Parathyroid adenoma (tissue), 2 donors: ENCODE measurements at regions not wholly inside any gene's neighbourhood (a gene's known extent, or its start where the extent isn't known, plus 50 kb on each side); places are given as distances from the start of the nearest gene placed in this dataset.

Experiments
- H2AFZ ChIP-seq: fragments of 300-600 bp; sonication (generic); one replicate; pipeline ENCODE4 v1.7.0; 2017; ENCODE audit warnings: antibody characterized with exemption, mild to moderate bottlenecking
- H3K27ac ChIP-seq: fragments of 300-600 bp; sonication (generic); one replicate; pipeline ENCODE4 v1.7.0; 2017
- H3K27me3 ChIP-seq: fragments of 300-600 bp; sonication (generic); one replicate; pipeline ENCODE4 v1.7.0; 2017; ENCODE audit warnings: low read length; ENCODE audit not compliant: control insufficient read depth, insufficient read depth
- H3K36me3 ChIP-seq: fragments of 300-600 bp; sonication (generic); one replicate; pipeline ENCODE4 v1.7.0; 2017; ENCODE audit warnings: low read length; ENCODE audit not compliant: control insufficient read depth, insufficient read depth
- H3K4me1 ChIP-seq: fragments of 300-600 bp; sonication (generic); one replicate; pipeline ENCODE4 v1.7.0; 2017; ENCODE audit warnings: control low read depth
- H3K4me2 ChIP-seq: fragments of 300-600 bp; sonication (generic); one replicate; pipeline ENCODE4 v1.7.0; 2017; ENCODE audit warnings: low read length
- H3K4me3 ChIP-seq: fragments of 300-600 bp; sonication (generic); one replicate; pipeline ENCODE4 v1.7.0; 2017; ENCODE audit warnings: low read depth, low read length
- H3K79me2 ChIP-seq: fragments of 300-600 bp; sonication (generic); one replicate; pipeline ENCODE4 v1.7.0; 2017; ENCODE audit warnings: control low read depth
- H3K9ac ChIP-seq: fragments of 300-600 bp; sonication (generic); one replicate; pipeline ENCODE4 v1.7.0; 2017; ENCODE audit warnings: mild to moderate bottlenecking
- H3K9me3 ChIP-seq: fragments of 300-600 bp; sonication (generic); one replicate; pipeline ENCODE4 v1.7.0; 2017; ENCODE audit warnings: low read length; ENCODE audit not compliant: control insufficient read depth
- TF ChIP-seq, protein P1 (sequence below): fragments of 300-600 bp; sonication (generic); IDR thresholded peaks from one replicate; pipeline ENCODE4 v1.7.0; 2017; ENCODE audit warnings: antibody characterized with exemption, mild to moderate bottlenecking
- donor health status: primary hyperparathyroidism.

DNA sequence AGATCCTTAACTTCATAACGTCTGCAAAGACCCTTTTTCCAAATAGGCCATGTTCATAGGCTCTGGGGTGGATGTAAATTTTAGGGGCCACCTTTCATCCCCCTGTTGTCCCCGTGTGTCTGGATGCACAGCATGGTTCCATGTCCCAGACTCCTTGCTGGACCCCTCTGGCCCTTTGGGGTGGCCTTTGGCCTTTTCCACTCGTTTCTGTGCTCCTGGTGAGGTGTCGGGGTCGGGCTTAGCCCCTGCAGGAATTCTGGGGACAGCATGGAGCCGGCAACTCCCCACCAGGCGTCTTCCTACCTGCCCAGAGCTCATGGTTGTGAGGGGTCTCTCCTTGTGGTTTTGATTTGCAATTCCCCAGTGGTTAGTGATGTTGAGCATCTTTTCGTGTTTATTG, 183.5 kb downstream of the SEC14L1 start:
- H3K27ac ChIP-seq: peak overlapping the region; percentile 85
- no peaks in the 10 kb centered on the region for H3K27me3 ChIP-seq
- H3K9ac ChIP-seq: no peak overlapping the region
- H3K4me3 ChIP-seq: no peak overlapping the region
- no peak overlapping the region for H2AFZ ChIP-seq
- H3K4me1 ChIP-seq: peaks cover 31% of the 10 kb centered on the region
- H3K4me2 ChIP-seq: no peak overlapping the region
- TF ChIP-seq, protein P1, sequence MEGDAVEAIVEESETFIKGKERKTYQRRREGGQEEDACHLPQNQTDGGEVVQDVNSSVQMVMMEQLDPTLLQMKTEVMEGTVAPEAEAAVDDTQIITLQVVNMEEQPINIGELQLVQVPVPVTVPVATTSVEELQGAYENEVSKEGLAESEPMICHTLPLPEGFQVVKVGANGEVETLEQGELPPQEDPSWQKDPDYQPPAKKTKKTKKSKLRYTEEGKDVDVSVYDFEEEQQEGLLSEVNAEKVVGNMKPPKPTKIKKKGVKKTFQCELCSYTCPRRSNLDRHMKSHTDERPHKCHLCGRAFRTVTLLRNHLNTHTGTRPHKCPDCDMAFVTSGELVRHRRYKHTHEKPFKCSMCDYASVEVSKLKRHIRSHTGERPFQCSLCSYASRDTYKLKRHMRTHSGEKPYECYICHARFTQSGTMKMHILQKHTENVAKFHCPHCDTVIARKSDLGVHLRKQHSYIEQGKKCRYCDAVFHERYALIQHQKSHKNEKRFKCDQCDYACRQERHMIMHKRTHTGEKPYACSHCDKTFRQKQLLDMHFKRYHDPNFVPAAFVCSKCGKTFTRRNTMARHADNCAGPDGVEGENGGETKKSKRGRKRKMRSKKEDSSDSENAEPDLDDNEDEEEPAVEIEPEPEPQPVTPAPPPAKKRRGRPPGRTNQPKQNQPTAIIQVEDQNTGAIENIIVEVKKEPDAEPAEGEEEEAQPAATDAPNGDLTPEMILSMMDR: no peak
- H3K9me3 ChIP-seq: no peaks in the 10 kb centered on the region
- no peaks in the 10 kb centered on the region for H3K36me3 ChIP-seq
- peaks cover 77% of the 10 kb centered on the region for H3K79me2 ChIP-seq

DNA sequence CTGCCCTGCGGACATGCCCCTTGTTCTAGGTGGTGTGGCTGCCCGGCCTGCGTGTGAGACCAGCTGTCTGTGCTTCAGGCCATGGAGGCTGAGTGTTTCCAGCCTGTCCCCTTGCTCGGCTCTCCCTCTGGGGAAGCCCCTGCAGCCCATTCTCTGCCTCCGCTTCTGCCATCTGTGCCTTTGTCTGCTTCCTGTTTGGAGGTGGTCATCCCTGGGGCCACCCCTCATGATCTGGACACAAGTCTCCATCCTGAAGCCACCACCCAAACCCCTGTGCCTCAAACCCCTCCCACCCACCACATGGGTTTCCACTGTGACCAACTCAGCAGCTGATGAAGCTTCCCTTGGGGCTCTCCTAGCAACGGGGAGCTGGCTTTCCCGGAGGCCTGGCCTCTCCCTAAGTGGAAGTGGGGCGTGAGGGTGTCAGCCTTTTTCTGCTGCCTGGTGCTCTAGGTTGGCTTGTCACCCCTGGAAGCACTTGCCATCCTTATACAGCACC, 184.9 kb downstream of the SEC14L1 start:
- H3K9me3 ChIP-seq: no peaks in the 10 kb centered on the region

DNA sequence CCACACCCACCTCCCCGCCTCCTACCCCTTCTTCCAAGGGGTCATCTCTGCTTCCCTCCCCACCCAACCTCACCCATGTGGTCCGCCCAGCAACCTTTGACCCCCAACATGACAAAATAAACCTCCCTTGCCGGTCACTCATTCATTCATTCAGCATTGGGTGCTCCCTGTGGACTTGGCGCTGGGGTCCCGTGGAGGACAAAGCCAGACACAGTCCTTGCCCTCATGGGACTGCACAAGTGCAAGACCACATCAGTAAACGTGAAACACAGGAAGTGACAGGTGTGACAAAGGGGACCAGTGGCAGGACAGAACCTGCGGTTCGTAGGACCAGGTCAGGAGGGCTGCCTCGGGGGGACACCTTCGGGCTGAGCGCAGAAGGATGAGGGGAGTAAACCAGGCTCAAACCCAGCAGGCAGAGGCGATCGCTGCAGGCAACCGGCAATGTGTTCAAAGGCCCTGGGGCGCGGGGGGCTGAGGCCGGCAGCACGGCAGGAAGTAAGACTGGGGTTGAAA, 185.4 kb downstream of the SEC14L1 start:
- Histone ChIP-seq H3K79me2 (peaks cover 82% of the 10 kb centered on the region), H3K9me3 (no peaks in the 10 kb centered on the region), H3K27ac (no peak overlapping the region), H2AFZ (no peak overlapping the region), H3K4me2 (no peak overlapping the region), H3K4me1 (peaks cover 31% of the 10 kb centered on the region), H3K36me3 (no peaks in the 10 kb centered on the region), H3K9ac (no peak overlapping the region), H3K4me3 (no peak overlapping the region), H3K27me3 (no peaks in the 10 kb centered on the region)
- TF ChIP-seq, protein P1: no peak

More for the DNA sequence above, 184.9 kb downstream of the SEC14L1 start:
- Histone ChIP-seq H3K4me2 (no peak overlapping the region), H3K4me3 (no peak overlapping the region), H3K27me3 (no peaks in the 10 kb centered on the region), H3K4me1 (peaks cover 31% of the 10 kb centered on the region), H2AFZ (no peak overlapping the region), H3K79me2 (peaks cover 84% of the 10 kb centered on the region), H3K27ac (peak overlapping the region; percentile 39), H3K9ac (no peak overlapping the region), H3K36me3 (no peaks in the 10 kb centered on the region)
- TF ChIP-seq, protein P1: no peak

DNA sequence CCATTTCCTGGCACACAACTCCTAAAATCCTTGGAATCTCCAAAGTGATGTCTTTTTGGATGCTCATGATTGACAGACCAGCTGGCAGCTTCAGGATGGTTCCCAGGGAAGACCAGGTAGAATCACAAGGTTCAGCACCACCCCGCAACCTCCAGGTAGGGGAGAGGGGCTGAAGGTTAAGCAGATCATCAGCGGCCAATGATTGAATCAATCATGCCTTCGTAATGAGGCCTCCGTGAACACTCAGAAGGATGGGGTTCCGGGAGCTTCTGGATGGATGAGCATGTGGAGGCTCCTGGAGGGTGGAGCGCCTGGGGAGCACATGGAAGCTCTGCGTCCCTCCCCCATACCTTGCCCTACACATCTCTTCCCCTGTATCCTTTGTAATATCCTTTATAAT, 185.9 kb downstream of the SEC14L1 start:
- H3K4me3 ChIP-seq: no peak overlapping the region
- H3K9ac ChIP-seq: no peak overlapping the region
- no peak overlapping the region for H3K27ac ChIP-seq
- H3K4me1 ChIP-seq: peaks cover 31% of the 10 kb centered on the region
- H3K27me3 ChIP-seq: no peaks in the 10 kb centered on the region
- no peaks in the 10 kb centered on the region for H3K9me3 ChIP-seq
- H2AFZ ChIP-seq: no peak overlapping the region
- no peaks in the 10 kb centered on the region for H3K36me3 ChIP-seq
- TF ChIP-seq, protein P1: no peak
- no peak overlapping the region for H3K4me2 ChIP-seq
- peaks cover 84% of the 10 kb centered on the region for H3K79me2 ChIP-seq

DNA sequence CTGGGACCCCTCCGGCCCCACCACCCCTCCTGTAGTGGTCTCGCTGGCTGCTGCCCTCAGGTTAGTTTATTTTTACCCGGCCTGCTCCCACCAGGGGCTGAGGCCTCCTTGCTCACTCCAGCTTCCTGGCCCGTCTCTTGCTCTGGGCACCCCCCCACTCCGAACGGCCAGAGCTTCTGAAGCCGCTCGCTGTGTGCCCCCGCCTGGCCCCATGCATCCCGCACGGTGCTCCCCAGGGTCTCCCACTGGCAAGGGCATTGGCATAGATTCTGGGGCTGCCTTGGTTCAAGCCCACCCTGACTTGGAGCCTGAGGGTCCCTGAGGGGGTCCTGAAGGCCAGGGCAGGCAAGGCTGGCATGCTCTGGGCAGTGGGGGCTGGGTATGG, 186.4 kb downstream of the SEC14L1 start:
- H3K9ac ChIP-seq: no peak overlapping the region
- no peaks in the 10 kb centered on the region for H3K27me3 ChIP-seq
- H3K36me3 ChIP-seq: no peaks in the 10 kb centered on the region
- peaks cover 29% of the 10 kb centered on the region for H3K4me1 ChIP-seq
- H3K79me2 ChIP-seq: peaks cover 82% of the 10 kb centered on the region
- H3K4me2 ChIP-seq: no peak overlapping the region
- no peak overlapping the region for H3K27ac ChIP-seq
- H3K9me3 ChIP-seq: no peaks in the 10 kb centered on the region
- TF ChIP-seq, protein P1: no peak
- H2AFZ ChIP-seq: no peak overlapping the region
- no peak overlapping the region for H3K4me3 ChIP-seq
